ENCODE measurements at regions not wholly inside any gene's neighbourhood (a gene's known extent, or its start where the extent isn't known, plus 50 kb on each side); places are given as distances from the start of the nearest gene placed in this dataset.
"Not testable (repeated sequence)": the region's sequence is repeated elsewhere in the genome, so short reads cannot be mapped to it uniquely, and the experiment has no call there.

GRCh38 chr17:31631766-31632165 is 227.3 kb downstream of the COPRS start:
- H4K20me1 ChIP-seq (replicated peaks; ENCODE audit: control insufficient read depth, insufficient read depth, low read length), result no peaks in the 10 kb centered on the region
- TF ChIP-seq ZNF57 (CRISPR knock-in tag; IDR thresholded peaks at IDR 0.05) (no peak), RNF2 (IDR thresholded peaks at IDR 0.05) (no peak), ZSCAN29 (IDR thresholded peaks at IDR 0.05) (no peak), HMG20A (CRISPR knock-in tag; conservative IDR thresholded peaks at IDR 0.05) (no peak)
- ChIA-PET CTCF (ENCODE audit: low intra/inter-chr PET ratio) (no interaction called here), POLR2A (interaction anchor here (0.6 kb wide), 1 partner anchor 1782 kb away, joined by 4 read pairs; no protein-coding TSS in a partner anchor)
- H3K4me1 ChIP-seq (replicated peaks in 1 of 2; ENCODE audit: control insufficient read depth in 2 of 2, insufficient read depth in 2 of 2, low read length in 2 of 2), result no peaks in the 10 kb centered on the region
- ATAC-seq (no peak), FAIRE-seq (no peak), DNase-seq (ENCODE audit: extremely low read depth in 1 of 4, low spot score in 3 of 4) (no peak)
- H3K36me3 ChIP-seq (ENCODE audit: control insufficient read depth, insufficient read depth, low read length), result no peaks in the 10 kb centered on the region
- H3K79me2 ChIP-seq (ENCODE audit: control insufficient read depth, insufficient read depth, low read length), result no peaks in the 10 kb centered on the region
- no peak overlapping the region for H3K4me3 ChIP-seq
- no peak overlapping the region for H3K4me2 ChIP-seq (ENCODE audit: insufficient read depth, low read length)
- intact Hi-C loops (cut with micrococcal nuclease), result no loop called here
- WGBS (ENCODE audit: insufficient coverage, low coverage, missing lambda C conversion rate), result 0% methylated on average over 3 of the region's 3 CpGs
- H3K9ac ChIP-seq (ENCODE audit: insufficient read depth in 1 of 2, low read depth in 2 of 2, low read length in 2 of 2), result no peak overlapping the region
- no peak overlapping the region for H2AFZ ChIP-seq (ENCODE audit: low read depth, low read length)
- BruUV-seq (replicated peaks), result no TSS peak
- in situ Hi-C loops (cut with MboI), result no loop called here
- H3K9me1 ChIP-seq (ENCODE audit: control insufficient read depth, insufficient read depth, low read length), result no peaks in the 10 kb centered on the region
- H3K27ac ChIP-seq (ENCODE audit: extremely low read depth, low read depth, low read length), result no peak overlapping the region
- H3K9me3 ChIP-seq (replicated peaks; ENCODE audit: control insufficient read depth, insufficient read depth, low read depth, low read length), result no peaks in the 10 kb centered on the region
- H3K27me3 ChIP-seq (ENCODE audit: control insufficient read depth in 2 of 2, insufficient read depth in 2 of 2, low read length in 2 of 2), result 0 out of 5 replicates have a peak, but pooled peaks cover 0 to 5% of the 10 kb centered on the region in 2 experiments

GRCh38 chr17:31630866-31631265 is 228.2 kb downstream of the COPRS start:
- H3K4me1 ChIP-seq (replicated peaks in 1 of 2; ENCODE audit: control insufficient read depth in 2 of 2, insufficient read depth in 2 of 2, low read length in 2 of 2); BruUV-seq (replicated peaks); H3K27ac ChIP-seq (ENCODE audit: extremely low read depth, low read depth, low read length); FAIRE-seq; H3K9ac ChIP-seq (ENCODE audit: insufficient read depth in 1 of 2, low read depth in 2 of 2, low read length in 2 of 2); H3K9me3 ChIP-seq (replicated peaks; ENCODE audit: control insufficient read depth, insufficient read depth, low read depth, low read length); H2AFZ ChIP-seq (ENCODE audit: low read depth, low read length); intact Hi-C loops (cut with micrococcal nuclease); H3K27me3 ChIP-seq (ENCODE audit: control insufficient read depth in 2 of 2, insufficient read depth in 2 of 2, low read length in 2 of 2); POLR2A ChIA-PET; H3K36me3 ChIP-seq (ENCODE audit: control insufficient read depth, insufficient read depth, low read length); DNase-seq (ENCODE audit: extremely low read depth in 1 of 4, low spot score in 3 of 4); ATAC-seq; H3K9me1 ChIP-seq (ENCODE audit: control insufficient read depth, insufficient read depth, low read length); in situ Hi-C loops (cut with MboI); H4K20me1 ChIP-seq (replicated peaks; ENCODE audit: control insufficient read depth, insufficient read depth, low read length); H3K4me2 ChIP-seq (ENCODE audit: insufficient read depth, low read length); CTCF ChIA-PET (ENCODE audit: low intra/inter-chr PET ratio); H3K4me3 ChIP-seq; H3K79me2 ChIP-seq (ENCODE audit: control insufficient read depth, insufficient read depth, low read length): not testable (repeated sequence)
- WGBS (ENCODE audit: insufficient coverage, low coverage, missing lambda C conversion rate), result 0% methylated on average over 8 of the region's 8 CpGs
